ENCODE measurements at regions not wholly inside any gene's neighbourhood (a gene's known extent, or its start where the extent isn't known, plus 50 kb on each side); places are given as distances from the start of the nearest gene placed in this dataset.

- no peaks in the 10 kb centered on the region for H3K36me3 ChIP-seq
- H3K9me3 ChIP-seq, result no peaks in the 10 kb centered on the region
- H3K4me3 ChIP-seq, result no peak overlapping the region
- intact Hi-C loops (cut with DNase I), result no loop called here
- no peak overlapping the region for H3K27ac ChIP-seq
- TF ChIP-seq CTCF (IDR thresholded peaks at IDR 0.05), result no peak
- DNase-seq, result no peak
- H3K4me1 ChIP-seq, result no peaks in the 10 kb centered on the region
- ATAC-seq, result no peak
- H3K27me3 ChIP-seq, result no peaks in the 10 kb centered on the region
- 91 to 97% methylated on average over 6 of the region's 6 CpGs for WGBS, 2 donors
- no peak for FAIRE-seq
Measured at GRCh38 chr1:226482196-226482595, 66.4 kb upstream of the STUM start.

GRCh38 chr1:226482975-226483700 is 65.4 kb upstream of the STUM start:
- Histone ChIP-seq H3K9me3 (no peaks in the 10 kb centered on the region), H3K27me3 (no peaks in the 10 kb centered on the region), H3K4me1 (no peaks in the 10 kb centered on the region), H3K27ac (no peak overlapping the region), H3K4me3 (no peak overlapping the region), H3K36me3 (no peaks in the 10 kb centered on the region)
- FAIRE-seq, result no peak
- WGBS, 2 donors, result 64 to 78% methylated on average over 10 of the region's 10 CpGs
- no peak for ATAC-seq
- no peak for TF ChIP-seq CTCF (IDR thresholded peaks at IDR 0.05)
- intact Hi-C loops (cut with DNase I), result no loop called here
- DNase-seq, result no peak

GRCh38 chr1:226485192-226485591 is 63.4 kb upstream of the STUM start:
- 65 to 72% methylated on average over 5 of the region's 5 CpGs for WGBS, 2 donors
- FAIRE-seq, result no peak
- Histone ChIP-seq H3K36me3 (no peaks in the 10 kb centered on the region), H3K9me3 (no peaks in the 10 kb centered on the region), H3K4me1 (no peaks in the 10 kb centered on the region), H3K27ac (no peak overlapping the region), H3K27me3 (no peaks in the 10 kb centered on the region), H3K4me3 (no peak overlapping the region)
- no peak for DNase-seq
- no peak for ATAC-seq
- intact Hi-C loops (cut with DNase I), result no loop called here
- TF ChIP-seq CTCF (IDR thresholded peaks at IDR 0.05), result no peak

- Histone ChIP-seq H3K4me1 (no peaks in the 10 kb centered on the region), H3K4me3 (no peak overlapping the region), H3K27ac (no peak overlapping the region), H3K27me3 (no peaks in the 10 kb centered on the region), H3K9me3 (no peaks in the 10 kb centered on the region), H3K36me3 (no peaks in the 10 kb centered on the region)
- DNase-seq, result no peak
- ATAC-seq, result no peak
- 64 to 75% methylated on average over 1 of the region's 1 CpG for WGBS, 2 donors
- TF ChIP-seq CTCF (IDR thresholded peaks at IDR 0.05), result no peak
- FAIRE-seq, result peak; percentile 54
- intact Hi-C loops (cut with DNase I), result no loop called here
Measured at GRCh38 chr1:226486161-226486560, 62.4 kb upstream of the STUM start.

GRCh38 chr1:226487921-226488320 is 60.6 kb upstream of the STUM start:
- Histone ChIP-seq H3K9me3 (no peaks in the 10 kb centered on the region), H3K27ac (no peak overlapping the region), H3K4me1 (no peaks in the 10 kb centered on the region), H3K4me3 (no peak overlapping the region), H3K36me3 (no peaks in the 10 kb centered on the region), H3K27me3 (no peaks in the 10 kb centered on the region)
- ATAC-seq (peak; percentile 77 to 97 (median 84)), DNase-seq (peak in 3 of 6 donors; percentile 29 to 53 (median 46)), FAIRE-seq (no peak)
- intact Hi-C loops (cut with DNase I), result no loop called here
- no peak for TF ChIP-seq CTCF (IDR thresholded peaks at IDR 0.05)
- 19 to 36% methylated on average over 2 of the region's 2 CpGs for WGBS, 2 donors

Data from pancreas (tissue), 10 donors.